ENCODE measurements at regions not wholly inside any gene's neighbourhood (a gene's known extent, or its start where the extent isn't known, plus 50 kb on each side); places are given as distances from the start of the nearest gene placed in this dataset.

DNA sequence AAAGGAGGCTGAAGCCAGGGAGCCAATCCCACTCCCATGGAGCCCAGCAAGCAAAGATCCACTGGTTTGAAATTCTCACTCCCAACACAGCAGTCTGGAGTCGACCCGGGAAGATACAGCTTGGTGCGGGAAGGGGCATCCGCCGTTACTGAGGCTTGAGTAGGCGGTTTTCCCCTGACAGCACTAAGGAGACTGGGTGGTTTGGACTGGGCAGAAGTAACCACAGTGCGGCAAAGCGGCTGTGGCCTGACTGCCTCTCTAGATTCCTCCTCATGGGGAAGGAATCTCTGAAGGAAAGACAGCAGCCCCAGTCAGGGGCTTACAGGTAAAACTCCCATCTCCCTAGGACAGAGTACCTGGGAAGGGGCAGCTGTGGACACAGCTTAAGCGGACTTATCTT lies 261.6 kb upstream of the KYNU start:
- no peak for TF ChIP-seq GATA2 (IDR thresholded peaks at IDR 0.05; ENCODE audit: low read depth, low read length)
- TF ChIP-seq GATA3 (IDR thresholded peaks at IDR 0.05; ENCODE audit: low read depth, low read length), result no peak
